ENCODE measurements at regions not wholly inside any gene's neighbourhood (a gene's known extent, or its start where the extent isn't known, plus 50 kb on each side); places are given as distances from the start of the nearest gene placed in this dataset.

GRCh38 chr11:82176945-82177344 lies 556.7 kb downstream of the FAM181B start:
- H3K4me3 Mint-ChIP-seq: no peak overlapping the region

GRCh38 chr11:82176365-82176764 lies 557.3 kb downstream of the FAM181B start:
- Histone ChIP-seq H3K27me3 (ENCODE audit: control insufficient read depth in 1 of 2, insufficient read depth in 2 of 2, low read length in 2 of 2) (no peaks in the 10 kb centered on the region), H3K4me1 (ENCODE audit: insufficient read depth, low read length) (no peaks in the 10 kb centered on the region), H3K36me3 (ENCODE audit: insufficient read depth, low read length) (no peaks in the 10 kb centered on the region), H3K9me3 (ENCODE audit: control insufficient read depth in 1 of 2, insufficient read depth in 1 of 2, low read length in 2 of 2) (peaks cover 0 to 5% of the 10 kb centered on the region in 2 experiments), H3K4me3 (ENCODE audit: low read length) (no peak overlapping the region), H3K27ac (ENCODE audit: low read depth in 1 of 2, low read length in 2 of 2) (no peak overlapping the region)
- Mint-ChIP-seq H3K27me3 (peaks cover 4% of the 10 kb centered on the region), H3K9me3 (no peaks in the 10 kb centered on the region), H3K4me1 (ENCODE audit: low read depth) (no peaks in the 10 kb centered on the region), H3K36me3 (ENCODE audit: low read depth) (no peaks in the 10 kb centered on the region), H3K4me3 (no peak overlapping the region), H3K27ac (no peak overlapping the region)
- TF ChIP-seq CTCF (IDR thresholded peaks at IDR 0.05): no peak
- ChIA-PET POLR2A (no interaction called here), CTCF (no interaction called here)
- DNase-seq (no peak), ATAC-seq (ENCODE audit: poor library complexity) (no peak)
- intact Hi-C loops (cut with DNase I, micrococcal nuclease): no loop called here

More at GRCh38 chr11:82176945-82177344, 556.7 kb downstream of the FAM181B start:
- Histone ChIP-seq H3K27me3 (ENCODE audit: control insufficient read depth in 1 of 2, insufficient read depth in 2 of 2, low read length in 2 of 2) (no peaks in the 10 kb centered on the region), H3K4me1 (ENCODE audit: insufficient read depth, low read length) (no peaks in the 10 kb centered on the region), H3K27ac (ENCODE audit: low read depth in 1 of 2, low read length in 2 of 2) (no peak overlapping the region), H3K4me3 (ENCODE audit: low read length) (no peak overlapping the region), H3K36me3 (ENCODE audit: insufficient read depth, low read length) (no peaks in the 10 kb centered on the region), H3K9me3 (ENCODE audit: control insufficient read depth in 1 of 2, insufficient read depth in 1 of 2, low read length in 2 of 2) (peaks cover 0 to 10% of the 10 kb centered on the region in 2 experiments)
- ATAC-seq (ENCODE audit: poor library complexity) (no peak), DNase-seq (no peak)
- no peak overlapping the region for H3K27ac Mint-ChIP-seq
- ChIA-PET CTCF (no interaction called here), POLR2A (no interaction called here)
- H3K36me3 Mint-ChIP-seq (ENCODE audit: low read depth): no peaks in the 10 kb centered on the region
- intact Hi-C loops (cut with DNase I, micrococcal nuclease): no loop called here
- H3K27me3 Mint-ChIP-seq: peaks cover under 1% of the 10 kb centered on the region
- no peak for TF ChIP-seq CTCF (IDR thresholded peaks at IDR 0.05)
- no peaks in the 10 kb centered on the region for H3K4me1 Mint-ChIP-seq (ENCODE audit: low read depth)
- H3K9me3 Mint-ChIP-seq: no peaks in the 10 kb centered on the region

- Histone ChIP-seq H3K36me3 (ENCODE audit: insufficient read depth, low read length) (no peaks in the 10 kb centered on the region), H3K4me3 (ENCODE audit: low read length) (no peak overlapping the region), H3K9me3 (ENCODE audit: control insufficient read depth in 1 of 2, insufficient read depth in 1 of 2, low read length in 2 of 2) (no peaks in the 10 kb centered on the region), H3K27ac (ENCODE audit: low read depth in 1 of 2, low read length in 2 of 2) (no peak overlapping the region), H3K27me3 (ENCODE audit: control insufficient read depth in 1 of 2, insufficient read depth in 2 of 2, low read length in 2 of 2) (no peaks in the 10 kb centered on the region), H3K4me1 (ENCODE audit: insufficient read depth, low read length) (no peaks in the 10 kb centered on the region)
- ChIA-PET CTCF (no interaction called here), POLR2A (no interaction called here)
- H3K36me3 Mint-ChIP-seq (ENCODE audit: low read depth): no peaks in the 10 kb centered on the region
- no peak overlapping the region for H3K27ac Mint-ChIP-seq
- TF ChIP-seq CTCF (IDR thresholded peaks at IDR 0.05): no peak
- no peak for DNase-seq
- H3K4me1 Mint-ChIP-seq (ENCODE audit: low read depth): no peaks in the 10 kb centered on the region
- no peaks in the 10 kb centered on the region for H3K9me3 Mint-ChIP-seq
- H3K27me3 Mint-ChIP-seq: peaks cover 4% of the 10 kb centered on the region
- no peak for ATAC-seq (ENCODE audit: poor library complexity)
- no peak overlapping the region for H3K4me3 Mint-ChIP-seq
- intact Hi-C loops (cut with DNase I, micrococcal nuclease): no loop called here
Observed at GRCh38 chr11:82174610-82175009, 559.1 kb downstream of the FAM181B start.

Measured in CD4-positive, alpha-beta T cell (primary cell).